Fibroblast of pulmonary artery (primary cell): ENCODE measurements at regions not wholly inside any gene's neighbourhood (a gene's known extent, or its start where the extent isn't known, plus 50 kb on each side); places are given as distances from the start of the nearest gene placed in this dataset.
"Not testable (repeated sequence)": the region's sequence is repeated elsewhere in the genome, so short reads cannot be mapped to it uniquely, and the experiment has no call there.

Experiments
- DNase-seq: peaks from one replicate; pipeline ENCODE4 v3.0.0-alpha.2; 2010; ENCODE audit warnings: low read depth
- H3K4me3 ChIP-seq: replicated peaks from 2 replicates; pipeline ENCODE4 v1.5.1; 2011; ENCODE audit warnings: low read depth, mild to moderate bottlenecking, control low read depth, low read length, moderate library complexity
- CTCF ChIP-seq: IDR thresholded peaks from 2 replicates; pipeline ENCODE4 v1.5.1; 2011; ENCODE audit warnings: mild to moderate bottlenecking, control low read depth, low read length, inconsistent platforms; ENCODE audit errors: missing control alignments

- TF ChIP-seq CTCF, result no peak
- no peak overlapping the region for H3K4me3 ChIP-seq
- DNase-seq, result no peak
Measured at GRCh38 chr5:167415779-167416746, 875.4 kb upstream of the WWC1 start.

GRCh38 chr5:167417662-167418061, 873.8 kb upstream of the WWC1 start:
- H3K4me3 ChIP-seq, result no peak overlapping the region
- no peak for TF ChIP-seq CTCF
- no peak for DNase-seq

GRCh38 chr5:167425161-167425560, 866.3 kb upstream of the WWC1 start:
- no peak for TF ChIP-seq CTCF
- DNase-seq, result no peak
- no peak overlapping the region for H3K4me3 ChIP-seq

GRCh38 chr5:167426501-167426900, 864.9 kb upstream of the WWC1 start:
- H3K4me3 ChIP-seq, result no peak overlapping the region
- no peak for DNase-seq
- TF ChIP-seq CTCF, result no peak

DNA sequence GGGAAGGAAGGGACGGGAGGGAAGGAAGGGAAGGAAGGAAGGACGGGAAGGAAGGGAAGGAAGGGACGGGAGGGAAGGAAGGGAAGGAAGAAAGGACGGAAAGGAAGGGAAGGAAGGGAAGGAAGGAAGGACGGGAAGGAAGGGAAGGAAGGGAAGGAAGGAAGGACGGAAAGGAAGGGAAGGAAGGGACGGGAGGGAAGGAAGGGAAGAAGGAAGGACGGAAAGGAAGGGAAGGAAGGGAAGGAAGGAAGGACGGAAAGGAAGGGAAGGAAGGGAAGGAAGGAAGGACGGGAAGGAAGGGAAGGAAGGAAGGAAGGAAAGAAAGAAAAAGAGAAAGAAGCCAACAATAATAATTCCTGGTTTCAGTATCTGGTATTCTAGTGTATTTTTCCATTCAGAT, 863.8 kb upstream of the WWC1 start:
- not testable (repeated sequence) for H3K4me3 ChIP-seq, DNase-seq

GRCh38 chr5:167440846-167441245, 850.6 kb upstream of the WWC1 start:
- DNase-seq, result no peak
- no peak for TF ChIP-seq CTCF
- no peak overlapping the region for H3K4me3 ChIP-seq

DNA sequence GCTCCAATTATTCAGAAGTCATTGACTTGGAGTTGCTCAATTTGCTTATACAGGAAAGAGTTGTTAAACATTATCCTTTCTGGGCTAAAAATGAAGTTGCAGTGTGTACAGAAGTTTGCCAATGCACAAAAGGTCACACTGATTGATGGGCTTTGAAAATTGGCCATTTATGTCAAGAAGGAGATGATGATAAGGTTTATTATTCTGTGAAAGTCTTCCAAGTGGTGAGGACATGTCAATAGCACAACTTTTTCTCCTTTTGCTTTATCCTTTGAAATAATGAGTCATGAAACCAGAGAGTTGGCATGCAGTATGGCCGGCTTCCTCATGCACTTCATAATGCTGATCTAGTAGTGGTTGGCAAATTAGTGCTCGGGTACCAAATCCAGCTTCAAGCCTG, 848.5 kb upstream of the WWC1 start:
- no peak overlapping the region for H3K4me3 ChIP-seq
- TF ChIP-seq CTCF, result no peak
- no peak for DNase-seq
